ENCODE measurements at regions not wholly inside any gene's neighbourhood (a gene's known extent, or its start where the extent isn't known, plus 50 kb on each side); places are given as distances from the start of the nearest gene placed in this dataset.

DNA sequence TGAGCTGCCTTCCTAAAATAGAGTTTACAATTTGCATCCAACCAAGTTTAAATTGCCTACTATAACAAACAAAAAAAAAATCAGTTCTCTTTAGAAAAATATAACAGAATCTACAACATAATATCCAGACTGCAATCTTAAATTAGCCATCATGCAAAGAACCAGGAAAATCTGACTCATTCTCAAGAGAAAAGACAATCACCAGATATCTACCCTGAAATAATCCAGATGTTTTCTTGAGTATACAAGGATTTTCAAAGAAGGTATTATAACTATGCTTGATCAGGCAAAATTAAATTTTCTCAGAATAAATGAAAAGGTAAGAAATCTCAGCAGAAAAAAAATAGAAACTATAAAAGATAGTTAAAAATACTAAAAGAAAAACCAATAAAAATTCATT, 115.6 kb downstream of the CCER1 start:
- Histone ChIP-seq H3K9me3 (ENCODE audit: low read length) (no peaks in the 10 kb centered on the region), H3K79me2 (replicated peaks; ENCODE audit: insufficient read depth, low read length) (no peaks in the 10 kb centered on the region), H3K4me2 (ENCODE audit: low read length) (no peak overlapping the region), H4K20me1 (ENCODE audit: insufficient read depth) (no peaks in the 10 kb centered on the region), H3F3A (ENCODE audit: insufficient read depth, low read length, poor library complexity, severe bottlenecking) (no peaks in the 10 kb centered on the region), H3K9ac (ENCODE audit: low read length) (no peak overlapping the region), H3K36me3 (ENCODE audit: insufficient read depth, low read length) (no peaks in the 10 kb centered on the region), H3K9me2 (ENCODE audit: insufficient read depth, low read length) (no peaks in the 10 kb centered on the region), H2AFZ (ENCODE audit: low read depth, low read length) (no peak overlapping the region), H3K27ac (ENCODE audit: low read length) (no peak overlapping the region), H3K4me3 (ENCODE audit: low read length) (no peak overlapping the region), H3K27me3 (ENCODE audit: insufficient read depth, low read depth, low read length) (no peaks in the 10 kb centered on the region)
- TF ChIP-seq, protein P1, sequence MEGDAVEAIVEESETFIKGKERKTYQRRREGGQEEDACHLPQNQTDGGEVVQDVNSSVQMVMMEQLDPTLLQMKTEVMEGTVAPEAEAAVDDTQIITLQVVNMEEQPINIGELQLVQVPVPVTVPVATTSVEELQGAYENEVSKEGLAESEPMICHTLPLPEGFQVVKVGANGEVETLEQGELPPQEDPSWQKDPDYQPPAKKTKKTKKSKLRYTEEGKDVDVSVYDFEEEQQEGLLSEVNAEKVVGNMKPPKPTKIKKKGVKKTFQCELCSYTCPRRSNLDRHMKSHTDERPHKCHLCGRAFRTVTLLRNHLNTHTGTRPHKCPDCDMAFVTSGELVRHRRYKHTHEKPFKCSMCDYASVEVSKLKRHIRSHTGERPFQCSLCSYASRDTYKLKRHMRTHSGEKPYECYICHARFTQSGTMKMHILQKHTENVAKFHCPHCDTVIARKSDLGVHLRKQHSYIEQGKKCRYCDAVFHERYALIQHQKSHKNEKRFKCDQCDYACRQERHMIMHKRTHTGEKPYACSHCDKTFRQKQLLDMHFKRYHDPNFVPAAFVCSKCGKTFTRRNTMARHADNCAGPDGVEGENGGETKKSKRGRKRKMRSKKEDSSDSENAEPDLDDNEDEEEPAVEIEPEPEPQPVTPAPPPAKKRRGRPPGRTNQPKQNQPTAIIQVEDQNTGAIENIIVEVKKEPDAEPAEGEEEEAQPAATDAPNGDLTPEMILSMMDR (IDR thresholded peaks at IDR 0.05; ENCODE audit: poor library complexity, severe bottlenecking) = no peak
- TF ChIP-seq POLR2AphosphoS5 (IDR thresholded peaks at IDR 0.05) (no peak), EP300 (conservative IDR thresholded peaks at IDR 0.05; ENCODE audit: poor library complexity, severe bottlenecking) (no peak), MXI1 (conservative IDR thresholded peaks at IDR 0.05; ENCODE audit: poor library complexity, severe bottlenecking) (no peak), EZH2 (IDR thresholded peaks at IDR 0.05; ENCODE audit: borderline replicate concordance, insufficient read depth, low read length, poor library complexity, severe bottlenecking) (no peak), RAD21 (conservative IDR thresholded peaks at IDR 0.05) (no peak), TAF1 (IDR thresholded peaks at IDR 0.05; ENCODE audit: low read depth) (no peak), SMC3 (conservative IDR thresholded peaks at IDR 0.05; ENCODE audit: poor library complexity) (no peak)
- TF ChIP-seq, protein P2, sequence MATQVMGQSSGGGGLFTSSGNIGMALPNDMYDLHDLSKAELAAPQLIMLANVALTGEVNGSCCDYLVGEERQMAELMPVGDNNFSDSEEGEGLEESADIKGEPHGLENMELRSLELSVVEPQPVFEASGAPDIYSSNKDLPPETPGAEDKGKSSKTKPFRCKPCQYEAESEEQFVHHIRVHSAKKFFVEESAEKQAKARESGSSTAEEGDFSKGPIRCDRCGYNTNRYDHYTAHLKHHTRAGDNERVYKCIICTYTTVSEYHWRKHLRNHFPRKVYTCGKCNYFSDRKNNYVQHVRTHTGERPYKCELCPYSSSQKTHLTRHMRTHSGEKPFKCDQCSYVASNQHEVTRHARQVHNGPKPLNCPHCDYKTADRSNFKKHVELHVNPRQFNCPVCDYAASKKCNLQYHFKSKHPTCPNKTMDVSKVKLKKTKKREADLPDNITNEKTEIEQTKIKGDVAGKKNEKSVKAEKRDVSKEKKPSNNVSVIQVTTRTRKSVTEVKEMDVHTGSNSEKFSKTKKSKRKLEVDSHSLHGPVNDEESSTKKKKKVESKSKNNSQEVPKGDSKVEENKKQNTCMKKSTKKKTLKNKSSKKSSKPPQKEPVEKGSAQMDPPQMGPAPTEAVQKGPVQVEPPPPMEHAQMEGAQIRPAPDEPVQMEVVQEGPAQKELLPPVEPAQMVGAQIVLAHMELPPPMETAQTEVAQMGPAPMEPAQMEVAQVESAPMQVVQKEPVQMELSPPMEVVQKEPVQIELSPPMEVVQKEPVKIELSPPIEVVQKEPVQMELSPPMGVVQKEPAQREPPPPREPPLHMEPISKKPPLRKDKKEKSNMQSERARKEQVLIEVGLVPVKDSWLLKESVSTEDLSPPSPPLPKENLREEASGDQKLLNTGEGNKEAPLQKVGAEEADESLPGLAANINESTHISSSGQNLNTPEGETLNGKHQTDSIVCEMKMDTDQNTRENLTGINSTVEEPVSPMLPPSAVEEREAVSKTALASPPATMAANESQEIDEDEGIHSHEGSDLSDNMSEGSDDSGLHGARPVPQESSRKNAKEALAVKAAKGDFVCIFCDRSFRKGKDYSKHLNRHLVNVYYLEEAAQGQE (IDR thresholded peaks at IDR 0.05; ENCODE audit: borderline replicate concordance) = no peak

DNA sequence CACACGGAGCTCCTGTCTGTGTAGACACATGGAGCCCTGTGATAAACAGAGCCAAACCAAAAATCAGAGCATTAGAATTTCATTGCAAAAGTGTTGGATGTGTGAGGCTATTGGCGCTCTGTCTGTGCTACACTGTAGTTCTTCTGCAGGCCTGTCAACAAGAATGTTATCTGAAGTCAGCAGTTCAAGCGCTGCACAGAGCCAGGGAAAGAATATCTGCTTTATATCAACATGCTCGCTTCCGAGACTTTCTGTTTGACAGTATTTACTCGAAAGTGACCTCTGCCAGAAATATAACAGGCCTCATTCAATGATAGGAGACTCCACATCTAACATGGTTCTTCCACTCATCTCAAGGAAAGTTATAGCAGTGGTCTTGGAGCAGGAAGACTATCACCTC, 118.3 kb downstream of the CCER1 start:
- no peak overlapping the region for H2AFZ ChIP-seq (ENCODE audit: low read depth, low read length)
- H3K79me2 ChIP-seq (replicated peaks; ENCODE audit: insufficient read depth, low read length) = no peaks in the 10 kb centered on the region
- no peaks in the 10 kb centered on the region for H3F3A ChIP-seq (ENCODE audit: insufficient read depth, low read length, poor library complexity, severe bottlenecking)
- H3K9me2 ChIP-seq (ENCODE audit: insufficient read depth, low read length) = no peaks in the 10 kb centered on the region
- no peak overlapping the region for H3K27ac ChIP-seq (ENCODE audit: low read length)
- no peaks in the 10 kb centered on the region for H3K9me3 ChIP-seq (ENCODE audit: low read length)
- H3K4me2 ChIP-seq (ENCODE audit: low read length) = no peak overlapping the region
- H3K27me3 ChIP-seq (ENCODE audit: insufficient read depth, low read depth, low read length) = no peaks in the 10 kb centered on the region
- H3K4me3 ChIP-seq (ENCODE audit: low read length) = no peak overlapping the region
- no peak overlapping the region for H3K9ac ChIP-seq (ENCODE audit: low read length)
- TF ChIP-seq, protein P2 (IDR thresholded peaks at IDR 0.05; ENCODE audit: borderline replicate concordance) = no peak
- TF ChIP-seq POLR2AphosphoS5 (IDR thresholded peaks at IDR 0.05) (no peak), SMC3 (conservative IDR thresholded peaks at IDR 0.05; ENCODE audit: poor library complexity) (no peak), MXI1 (conservative IDR thresholded peaks at IDR 0.05; ENCODE audit: poor library complexity, severe bottlenecking) (no peak), EZH2 (IDR thresholded peaks at IDR 0.05; ENCODE audit: borderline replicate concordance, insufficient read depth, low read length, poor library complexity, severe bottlenecking) (no peak), EP300 (conservative IDR thresholded peaks at IDR 0.05; ENCODE audit: poor library complexity, severe bottlenecking) (no peak), RAD21 (conservative IDR thresholded peaks at IDR 0.05) (no peak), TAF1 (IDR thresholded peaks at IDR 0.05; ENCODE audit: low read depth) (no peak)
- TF ChIP-seq, protein P1 (IDR thresholded peaks at IDR 0.05; ENCODE audit: poor library complexity, severe bottlenecking) = no peak
- H4K20me1 ChIP-seq (ENCODE audit: insufficient read depth) = no peaks in the 10 kb centered on the region
- H3K36me3 ChIP-seq (ENCODE audit: insufficient read depth, low read length) = no peaks in the 10 kb centered on the region

Measured in neural cell (in vitro differentiated cells).